ENCODE measurements at regions not wholly inside any gene's neighbourhood (a gene's known extent, or its start where the extent isn't known, plus 50 kb on each side); places are given as distances from the start of the nearest gene placed in this dataset.

GRCh38 chr22:26783885-26784284, 126.5 kb downstream of the MIAT start:
- H3K36me3 Mint-ChIP-seq (ENCODE audit: insufficient read depth), result peaks cover 13% of the 10 kb centered on the region
- no peak overlapping the region for H3K4me3 Mint-ChIP-seq (ENCODE audit: low read depth)
- peaks cover 25% of the 10 kb centered on the region for H3K27me3 Mint-ChIP-seq
- peak overlapping the region; percentile 2 for H3K27ac Mint-ChIP-seq
- H3K4me1 Mint-ChIP-seq (ENCODE audit: low read depth), result peaks cover 14% of the 10 kb centered on the region
- TF ChIP-seq, protein P1, sequence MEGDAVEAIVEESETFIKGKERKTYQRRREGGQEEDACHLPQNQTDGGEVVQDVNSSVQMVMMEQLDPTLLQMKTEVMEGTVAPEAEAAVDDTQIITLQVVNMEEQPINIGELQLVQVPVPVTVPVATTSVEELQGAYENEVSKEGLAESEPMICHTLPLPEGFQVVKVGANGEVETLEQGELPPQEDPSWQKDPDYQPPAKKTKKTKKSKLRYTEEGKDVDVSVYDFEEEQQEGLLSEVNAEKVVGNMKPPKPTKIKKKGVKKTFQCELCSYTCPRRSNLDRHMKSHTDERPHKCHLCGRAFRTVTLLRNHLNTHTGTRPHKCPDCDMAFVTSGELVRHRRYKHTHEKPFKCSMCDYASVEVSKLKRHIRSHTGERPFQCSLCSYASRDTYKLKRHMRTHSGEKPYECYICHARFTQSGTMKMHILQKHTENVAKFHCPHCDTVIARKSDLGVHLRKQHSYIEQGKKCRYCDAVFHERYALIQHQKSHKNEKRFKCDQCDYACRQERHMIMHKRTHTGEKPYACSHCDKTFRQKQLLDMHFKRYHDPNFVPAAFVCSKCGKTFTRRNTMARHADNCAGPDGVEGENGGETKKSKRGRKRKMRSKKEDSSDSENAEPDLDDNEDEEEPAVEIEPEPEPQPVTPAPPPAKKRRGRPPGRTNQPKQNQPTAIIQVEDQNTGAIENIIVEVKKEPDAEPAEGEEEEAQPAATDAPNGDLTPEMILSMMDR (IDR thresholded peaks at IDR 0.05; ENCODE audit: unreplicated experiment), result no peak
- peaks cover 4% of the 10 kb centered on the region for H3K9me3 Mint-ChIP-seq (ENCODE audit: low read depth)
- DNase-seq (ENCODE audit: low spot score, unreplicated experiment), result no peak

DNA sequence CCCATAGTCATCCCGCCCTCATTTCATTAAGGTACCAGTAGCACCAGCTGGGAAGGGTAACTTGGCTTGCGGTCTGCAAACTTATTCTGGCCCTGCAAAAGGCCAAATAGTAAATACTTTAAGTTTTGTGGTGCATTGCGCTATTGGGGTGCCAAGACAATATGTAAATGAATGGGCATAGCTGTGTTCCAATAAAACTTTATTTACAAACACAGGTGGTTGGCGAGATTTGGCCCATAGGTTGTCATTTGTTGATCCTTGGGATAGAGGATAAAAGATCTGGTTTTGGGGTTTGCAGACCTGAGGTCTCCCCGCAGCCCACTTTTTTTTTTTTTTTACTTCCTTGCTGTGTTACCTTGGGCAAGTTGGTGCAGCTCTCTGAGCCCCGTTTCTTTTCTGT, 127.4 kb downstream of the MIAT start:
- Mint-ChIP-seq H3K4me3 (ENCODE audit: low read depth) (no peak overlapping the region), H3K36me3 (ENCODE audit: insufficient read depth) (peaks cover 6% of the 10 kb centered on the region), H3K9me3 (ENCODE audit: low read depth) (peaks cover 1% of the 10 kb centered on the region), H3K27ac (no peak overlapping the region), H3K4me1 (ENCODE audit: low read depth) (peaks cover 14% of the 10 kb centered on the region), H3K27me3 (peaks cover 25% of the 10 kb centered on the region)
- no peak for DNase-seq (ENCODE audit: low spot score, unreplicated experiment)
- TF ChIP-seq, protein P1 (IDR thresholded peaks at IDR 0.05; ENCODE audit: unreplicated experiment), result no peak

DNA sequence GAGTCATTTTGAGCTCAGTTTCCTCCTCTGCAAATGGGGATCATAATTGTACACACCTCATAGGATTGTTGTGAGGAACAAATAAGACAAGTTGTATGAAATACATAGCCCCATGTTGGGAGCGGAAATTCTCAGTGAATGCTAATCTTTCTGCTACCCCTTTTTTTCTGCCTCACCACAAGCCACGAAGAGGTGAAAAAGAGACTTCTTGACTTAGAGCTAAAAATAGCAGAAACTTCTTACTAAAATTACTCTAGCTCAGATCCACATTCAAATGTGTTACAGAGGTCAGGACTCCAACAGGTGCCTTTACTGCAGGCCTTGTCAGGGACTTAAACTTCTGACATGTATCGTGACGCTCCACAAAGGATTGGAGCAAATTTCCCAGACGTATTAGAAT, 128.5 kb downstream of the MIAT start:
- no peak for DNase-seq (ENCODE audit: low spot score, unreplicated experiment)
- TF ChIP-seq, protein P1 (IDR thresholded peaks at IDR 0.05; ENCODE audit: unreplicated experiment), result no peak
- H3K36me3 Mint-ChIP-seq (ENCODE audit: insufficient read depth), result peaks cover 2% of the 10 kb centered on the region
- no peak overlapping the region for H3K4me3 Mint-ChIP-seq (ENCODE audit: low read depth)
- H3K4me1 Mint-ChIP-seq (ENCODE audit: low read depth), result peaks cover 14% of the 10 kb centered on the region
- peaks cover 25% of the 10 kb centered on the region for H3K27me3 Mint-ChIP-seq
- H3K27ac Mint-ChIP-seq, result no peak overlapping the region
- H3K9me3 Mint-ChIP-seq (ENCODE audit: low read depth), result no peaks in the 10 kb centered on the region

DNA sequence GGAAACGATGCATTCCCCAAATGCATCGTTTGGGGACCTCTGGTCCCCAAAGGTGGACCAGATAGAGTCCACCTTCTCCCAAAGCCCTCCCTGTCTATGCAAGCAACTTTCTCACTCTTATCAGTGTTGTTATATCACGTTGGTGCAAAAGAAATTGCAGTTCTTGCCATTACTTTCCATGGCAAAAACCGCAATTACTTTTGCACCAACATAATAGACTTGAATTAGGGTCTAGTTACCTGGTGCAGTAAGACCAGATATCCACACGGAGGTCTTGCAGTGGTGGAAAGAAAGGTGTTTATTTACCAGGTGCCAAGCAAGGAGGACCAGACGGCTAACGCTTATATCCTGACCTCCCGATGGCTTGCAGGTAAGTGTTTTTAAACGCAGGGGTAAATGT, 129.0 kb downstream of the MIAT start:
- Mint-ChIP-seq H3K36me3 (ENCODE audit: insufficient read depth) (peaks cover 2% of the 10 kb centered on the region), H3K27me3 (peaks cover 25% of the 10 kb centered on the region)

DNA sequence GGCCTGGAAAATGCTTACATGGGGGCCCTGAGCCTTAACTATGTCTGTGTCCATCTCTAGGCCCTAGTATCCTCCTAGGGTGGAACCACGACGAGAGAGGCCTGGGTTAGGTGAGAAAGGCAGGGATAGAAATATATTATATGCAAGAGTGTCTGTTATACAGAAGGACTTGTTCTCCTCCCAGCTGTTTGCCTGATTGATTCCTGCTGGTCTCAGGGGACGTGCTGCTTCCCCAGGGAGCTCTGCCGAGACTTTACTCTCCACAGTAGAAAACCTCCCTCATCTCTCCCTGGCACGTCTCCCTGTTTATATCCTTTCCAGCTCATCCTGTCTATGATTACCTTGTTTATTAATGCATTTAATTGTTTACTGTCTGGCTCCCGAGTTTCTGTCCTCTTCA, 132.6 kb downstream of the MIAT start:
- TF ChIP-seq, protein P1 (IDR thresholded peaks at IDR 0.05; ENCODE audit: unreplicated experiment), result no peak
- H3K36me3 Mint-ChIP-seq (ENCODE audit: insufficient read depth), result peaks cover 2% of the 10 kb centered on the region
- H3K27me3 Mint-ChIP-seq, result peaks cover 3% of the 10 kb centered on the region
- H3K4me3 Mint-ChIP-seq (ENCODE audit: low read depth), result no peak overlapping the region
- no peaks in the 10 kb centered on the region for H3K9me3 Mint-ChIP-seq (ENCODE audit: low read depth)
- H3K4me1 Mint-ChIP-seq (ENCODE audit: low read depth), result peaks cover 4% of the 10 kb centered on the region
- DNase-seq (ENCODE audit: low spot score, unreplicated experiment), result no peak
- no peak overlapping the region for H3K27ac Mint-ChIP-seq

More for the DNA sequence above, 129.0 kb downstream of the MIAT start:
- Mint-ChIP-seq H3K4me3 (ENCODE audit: low read depth) (no peak overlapping the region), H3K9me3 (ENCODE audit: low read depth) (no peaks in the 10 kb centered on the region), H3K27ac (no peak overlapping the region), H3K4me1 (ENCODE audit: low read depth) (peaks cover 14% of the 10 kb centered on the region)
- TF ChIP-seq, protein P1 (IDR thresholded peaks at IDR 0.05; ENCODE audit: unreplicated experiment), result no peak
- DNase-seq (ENCODE audit: low spot score, unreplicated experiment), result no peak

All from progenitor cell of endocrine pancreas (in vitro differentiated cells).